ENCODE measurements at regions not wholly inside any gene's neighbourhood (a gene's known extent, or its start where the extent isn't known, plus 50 kb on each side); places are given as distances from the start of the nearest gene placed in this dataset.

DNA sequence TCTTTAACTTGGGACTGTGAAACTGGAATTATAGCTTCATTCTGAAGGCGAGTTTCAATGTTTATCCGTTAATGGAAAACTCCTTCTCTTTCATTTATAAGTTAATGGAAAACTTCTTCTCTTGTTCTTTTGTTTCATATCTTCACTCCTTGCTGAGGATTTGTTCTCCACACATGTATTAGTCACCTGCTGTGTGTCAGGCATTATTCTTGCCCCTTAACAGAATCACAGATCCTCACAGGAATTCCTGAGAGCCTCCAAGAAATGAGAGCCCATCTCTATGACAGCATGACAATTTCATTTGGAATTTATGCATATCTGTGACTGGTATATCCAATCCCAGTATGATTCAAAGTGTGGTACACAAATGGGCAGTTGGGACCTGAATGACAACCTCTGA, 545.8 kb downstream of the BCL11A start:
- H3K36me3 ChIP-seq (ENCODE audit: low read length), result 0 out of 2 replicates have a peak, but pooled peaks cover 5% of the 10 kb centered on the region
- no peaks in the 10 kb centered on the region for H3K9me2 ChIP-seq (replicated peaks; ENCODE audit: insufficient read depth, low read length)
- no peak overlapping the region for H3K4me2 ChIP-seq (ENCODE audit: low read depth, low read length, poor library complexity, severe bottlenecking)
- no peak for TF ChIP-seq EZH2phosphoT487 (conservative IDR thresholded peaks at IDR 0.05; ENCODE audit: low read length)
- TF ChIP-seq, protein P1, sequence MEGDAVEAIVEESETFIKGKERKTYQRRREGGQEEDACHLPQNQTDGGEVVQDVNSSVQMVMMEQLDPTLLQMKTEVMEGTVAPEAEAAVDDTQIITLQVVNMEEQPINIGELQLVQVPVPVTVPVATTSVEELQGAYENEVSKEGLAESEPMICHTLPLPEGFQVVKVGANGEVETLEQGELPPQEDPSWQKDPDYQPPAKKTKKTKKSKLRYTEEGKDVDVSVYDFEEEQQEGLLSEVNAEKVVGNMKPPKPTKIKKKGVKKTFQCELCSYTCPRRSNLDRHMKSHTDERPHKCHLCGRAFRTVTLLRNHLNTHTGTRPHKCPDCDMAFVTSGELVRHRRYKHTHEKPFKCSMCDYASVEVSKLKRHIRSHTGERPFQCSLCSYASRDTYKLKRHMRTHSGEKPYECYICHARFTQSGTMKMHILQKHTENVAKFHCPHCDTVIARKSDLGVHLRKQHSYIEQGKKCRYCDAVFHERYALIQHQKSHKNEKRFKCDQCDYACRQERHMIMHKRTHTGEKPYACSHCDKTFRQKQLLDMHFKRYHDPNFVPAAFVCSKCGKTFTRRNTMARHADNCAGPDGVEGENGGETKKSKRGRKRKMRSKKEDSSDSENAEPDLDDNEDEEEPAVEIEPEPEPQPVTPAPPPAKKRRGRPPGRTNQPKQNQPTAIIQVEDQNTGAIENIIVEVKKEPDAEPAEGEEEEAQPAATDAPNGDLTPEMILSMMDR (IDR thresholded peaks at IDR 0.05; ENCODE audit: insufficient read depth, low read length, poor library complexity, severe bottlenecking), result no peak
- H3K27me3 ChIP-seq (ENCODE audit: low read length), result no peaks in the 10 kb centered on the region
- no peak overlapping the region for H3K9ac ChIP-seq (ENCODE audit: low read length)
- H3F3A ChIP-seq (ENCODE audit: insufficient read depth), result no peaks in the 10 kb centered on the region
- no peak overlapping the region for H2AFZ ChIP-seq (ENCODE audit: low read depth, low read length, severe bottlenecking)
- H4K20me1 ChIP-seq (ENCODE audit: low read depth, low read length), result no peaks in the 10 kb centered on the region
- H3K27ac ChIP-seq (ENCODE audit: low read depth, low read length), result no peak overlapping the region
- H3K79me2 ChIP-seq (ENCODE audit: insufficient read depth, low read length), result no peaks in the 10 kb centered on the region
- H3K9me3 ChIP-seq (ENCODE audit: insufficient read depth, low read length), result no peaks in the 10 kb centered on the region
- no peak overlapping the region for H3K4me3 ChIP-seq (ENCODE audit: insufficient read depth, low read length, poor library complexity, severe bottlenecking)

DNA sequence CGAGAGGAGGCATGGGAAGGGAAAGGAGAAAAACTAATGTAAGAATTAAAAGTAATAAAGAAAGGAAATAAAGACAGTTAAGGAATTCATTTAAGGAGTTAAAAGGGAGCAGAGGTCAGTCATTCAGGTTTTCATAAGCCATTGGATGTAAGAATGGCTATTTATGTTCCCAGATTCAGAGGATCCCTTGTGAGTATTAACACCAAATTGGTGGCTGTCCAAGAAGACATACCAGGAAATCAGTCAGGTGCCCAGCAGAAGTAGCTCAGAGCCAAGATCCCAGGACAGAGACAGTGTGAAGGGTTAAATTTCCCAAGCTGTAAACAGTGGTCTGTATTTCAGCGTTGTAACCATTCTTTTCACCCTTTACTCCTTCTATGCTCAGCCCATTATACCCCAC, 550.4 kb downstream of the BCL11A start:
- H3K36me3 ChIP-seq (ENCODE audit: low read length), result no peaks in the 10 kb centered on the region
- no peak overlapping the region for H3K9ac ChIP-seq (ENCODE audit: low read length)
- H3K4me2 ChIP-seq (ENCODE audit: low read depth, low read length, poor library complexity, severe bottlenecking), result no peak overlapping the region
- no peak for TF ChIP-seq EZH2phosphoT487 (conservative IDR thresholded peaks at IDR 0.05; ENCODE audit: low read length)
- TF ChIP-seq, protein P1 (IDR thresholded peaks at IDR 0.05; ENCODE audit: insufficient read depth, low read length, poor library complexity, severe bottlenecking), result no peak
- no peaks in the 10 kb centered on the region for H3K27me3 ChIP-seq (ENCODE audit: low read length)
- no peaks in the 10 kb centered on the region for H4K20me1 ChIP-seq (ENCODE audit: low read depth, low read length)
- no peaks in the 10 kb centered on the region for H3K9me3 ChIP-seq (ENCODE audit: insufficient read depth, low read length)
- H3K4me3 ChIP-seq (ENCODE audit: insufficient read depth, low read length, poor library complexity, severe bottlenecking), result no peak overlapping the region
- no peaks in the 10 kb centered on the region for H3F3A ChIP-seq (ENCODE audit: insufficient read depth)
- H2AFZ ChIP-seq (ENCODE audit: low read depth, low read length, severe bottlenecking), result no peak overlapping the region
- H3K9me2 ChIP-seq (replicated peaks; ENCODE audit: insufficient read depth, low read length), result no peaks in the 10 kb centered on the region
- H3K27ac ChIP-seq (ENCODE audit: low read depth, low read length), result no peak overlapping the region
- H3K79me2 ChIP-seq (ENCODE audit: insufficient read depth, low read length), result no peaks in the 10 kb centered on the region

DNA sequence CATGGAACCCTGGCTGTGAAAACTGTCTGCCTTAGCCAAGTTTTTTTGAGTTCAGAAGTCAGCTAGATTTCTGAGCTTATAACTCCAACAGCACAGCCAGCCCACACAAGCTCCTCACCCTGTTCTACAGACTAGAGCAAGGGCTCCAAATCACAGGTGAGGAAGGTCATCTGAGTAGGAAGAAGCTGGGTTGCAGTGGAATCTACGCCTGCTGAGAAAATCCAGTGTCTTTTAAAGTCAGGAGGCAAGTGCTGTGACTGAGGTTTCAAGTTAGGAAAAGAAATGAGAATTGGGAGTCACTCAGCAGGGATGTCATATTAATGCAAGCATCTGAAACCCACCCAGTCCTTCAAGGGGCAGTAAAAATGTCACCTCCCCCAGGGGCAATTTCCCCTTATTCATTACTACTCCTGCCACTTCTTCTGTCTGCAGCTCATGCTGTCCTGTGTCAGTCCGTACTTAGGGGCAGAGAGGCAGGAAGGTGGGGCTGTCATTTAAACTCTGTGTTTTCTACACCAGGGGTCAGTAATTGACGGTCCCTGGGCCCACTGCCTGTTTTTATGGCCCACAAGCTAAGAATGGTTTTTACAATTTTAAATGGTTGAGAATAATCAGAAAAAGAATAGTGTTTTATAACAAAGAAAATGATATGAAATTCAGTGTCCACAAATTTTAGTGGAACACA, 551.1 kb downstream of the BCL11A start:
- TF ChIP-seq EZH2phosphoT487 (conservative IDR thresholded peaks at IDR 0.05; ENCODE audit: low read length), result no peak
- TF ChIP-seq, protein P1 (IDR thresholded peaks at IDR 0.05; ENCODE audit: insufficient read depth, low read length, poor library complexity, severe bottlenecking), result no peak
- H3K36me3 ChIP-seq (ENCODE audit: low read length), result no peaks in the 10 kb centered on the region
- no peaks in the 10 kb centered on the region for H3K27me3 ChIP-seq (ENCODE audit: low read length)
- no peak overlapping the region for H3K4me3 ChIP-seq (ENCODE audit: insufficient read depth, low read length, poor library complexity, severe bottlenecking)
- no peaks in the 10 kb centered on the region for H3K79me2 ChIP-seq (ENCODE audit: insufficient read depth, low read length)
- no peak overlapping the region for H3K4me2 ChIP-seq (ENCODE audit: low read depth, low read length, poor library complexity, severe bottlenecking)
- H3K9ac ChIP-seq (ENCODE audit: low read length), result no peak overlapping the region
- H3F3A ChIP-seq (ENCODE audit: insufficient read depth), result no peaks in the 10 kb centered on the region
- H3K9me2 ChIP-seq (replicated peaks; ENCODE audit: insufficient read depth, low read length), result no peaks in the 10 kb centered on the region
- no peak overlapping the region for H3K27ac ChIP-seq (ENCODE audit: low read depth, low read length)
- H2AFZ ChIP-seq (ENCODE audit: low read depth, low read length, severe bottlenecking), result no peak overlapping the region
- H4K20me1 ChIP-seq (ENCODE audit: low read depth, low read length), result no peaks in the 10 kb centered on the region
- H3K9me3 ChIP-seq (ENCODE audit: insufficient read depth, low read length), result no peaks in the 10 kb centered on the region
